Loucy (cell line): ENCODE measurements at regions not wholly inside any gene's neighbourhood (a gene's known extent, or its start where the extent isn't known, plus 50 kb on each side); places are given as distances from the start of the nearest gene placed in this dataset.

ENCODE experiments used
- CTCF ChIP-seq: fragments of 200-600 bp; sonication (generic); conservative IDR thresholded peaks from 2 replicates; pipeline ENCODE4 v1.5.1; 2014; ENCODE audit warnings: mild to moderate bottlenecking, antibody characterized with exemption, low read length
- EZH2phosphoT487 ChIP-seq: fragments of 200-600 bp; IDR thresholded peaks from 2 replicates; pipeline ENCODE4 v1.6.1; 2018; ENCODE audit warnings: antibody characterized with exemption, mild to moderate bottlenecking, moderate library complexity, borderline replicate concordance

DNA sequence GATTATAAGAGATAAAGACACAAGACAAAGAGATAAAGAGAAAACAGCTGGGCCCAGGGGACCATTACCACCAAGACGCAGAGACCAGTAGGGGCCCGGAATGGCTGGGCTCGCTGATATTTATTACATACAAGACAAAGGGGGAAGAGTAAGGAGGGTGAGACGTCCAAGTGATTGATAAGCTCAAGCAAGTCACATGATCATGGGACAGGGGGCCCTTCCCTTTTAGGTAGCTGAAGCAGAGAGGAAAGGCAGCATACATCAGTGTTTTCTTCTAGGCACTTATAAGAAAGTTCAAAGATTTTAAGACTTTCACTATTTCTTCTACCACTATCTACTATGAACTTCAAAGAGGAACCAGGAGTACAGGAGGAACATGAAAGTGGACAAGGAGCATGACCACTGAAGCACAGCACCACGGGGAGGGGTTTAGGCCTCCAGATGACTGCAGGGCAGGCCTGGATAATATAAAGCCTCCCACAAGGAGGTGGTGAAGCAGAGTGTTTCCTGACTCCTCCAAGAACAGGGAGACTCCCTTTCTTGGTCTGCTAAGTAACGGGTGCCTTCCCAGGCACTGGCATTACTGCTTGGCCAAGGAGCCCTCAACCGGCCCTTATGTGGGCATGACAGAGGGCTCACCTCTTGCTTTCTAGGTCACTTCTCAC lies 63.9 kb upstream of the ARL4D start:
- TF ChIP-seq CTCF (no peak), EZH2phosphoT487 (no peak)
